GM23338 (cell line): ENCODE measurements at regions not wholly inside any gene's neighbourhood (a gene's known extent, or its start where the extent isn't known, plus 50 kb on each side); places are given as distances from the start of the nearest gene placed in this dataset.

Source experiments
- ATAC-seq: fragments of 200-7000 bp; cut with Tn5 transposase; 3 replicates; pipeline ENCODE4 v1.9.1; 2020
- DNase-seq: peaks from one replicate; pipeline ENCODE4 v3.0.0-alpha.2; 2015; ENCODE audit warnings: low spot score
- H2AFZ ChIP-seq: fragments of 200-600 bp; sonication (generic); 2 replicates; pipeline ENCODE4 v1.8.0; 2016; ENCODE audit warnings: antibody characterized with exemption, mild to moderate bottlenecking, moderate library complexity
- H3F3A ChIP-seq: fragments of 200-600 bp; sonication (generic); replicated peaks from 2 replicates; pipeline ENCODE4 v1.8.0; 2017; ENCODE audit warnings: antibody characterized with exemption, mixed run types, low read depth
- H3K27ac ChIP-seq: fragments of 200-600 bp; sonication (generic); 2 replicates; pipeline ENCODE4 v1.6.1; 2016; ENCODE audit warnings: low read depth
- H3K27me3 ChIP-seq: fragments of 200-600 bp; sonication (generic); 2 replicates; pipeline ENCODE4 v1.8.0; 2016; ENCODE audit warnings: mild to moderate bottlenecking, mixed run types, moderate library complexity; ENCODE audit not compliant: insufficient read depth
- H3K36me3 ChIP-seq: fragments of 200-600 bp; sonication (generic); 2 replicates; pipeline ENCODE4 v1.8.0; 2016; ENCODE audit warnings: mild to moderate bottlenecking; ENCODE audit not compliant: insufficient read depth
- H3K4me1 ChIP-seq: fragments of 200-600 bp; sonication (generic); 2 replicates; pipeline ENCODE4 v1.8.0; 2016; ENCODE audit warnings: mild to moderate bottlenecking, moderate library complexity; ENCODE audit not compliant: insufficient read depth
- H3K4me2 ChIP-seq: fragments of 200-600 bp; sonication (generic); 2 replicates; pipeline ENCODE4 v1.7.1; 2017; ENCODE audit warnings: mixed run types
- H3K4me3 ChIP-seq: fragments of 200-600 bp; sonication (generic); 2 replicates; pipeline ENCODE4 v1.6.1; 2016; ENCODE audit warnings: mixed run types
- H3K79me2 ChIP-seq: fragments of 200-600 bp; sonication (generic); replicated peaks from 2 replicates; pipeline ENCODE4 v1.8.0; 2017; ENCODE audit warnings: mild to moderate bottlenecking; ENCODE audit not compliant: insufficient read depth
- H3K9me2 ChIP-seq: fragments of 200-600 bp; sonication (generic); 2 replicates; pipeline ENCODE4 v1.8.0; 2017; ENCODE audit not compliant: insufficient read depth
- H4K20me1 ChIP-seq: fragments of 200-600 bp; sonication (generic); replicated peaks from 2 replicates; pipeline ENCODE4 v1.8.0; 2017; ENCODE audit warnings: mild to moderate bottlenecking; ENCODE audit not compliant: insufficient read depth
- H3K27ac Mint-ChIP-seq: 2 replicates; pipeline ENCODE4 v1.8.0; 2020; ENCODE audit warnings: inconsistent platforms, mild to moderate bottlenecking, moderate library complexity, mixed read lengths
- H3K27me3 Mint-ChIP-seq: 3 replicates; pipeline ENCODE4 v1.8.0; 2022; ENCODE audit warnings: low read depth, mild to moderate bottlenecking, moderate library complexity, mixed read lengths, inconsistent platforms; ENCODE audit not compliant: insufficient read depth, poor library complexity
- H3K36me3 Mint-ChIP-seq: 3 replicates; pipeline ENCODE4 v1.8.0; 2021; ENCODE audit warnings: low read depth, mild to moderate bottlenecking, inconsistent platforms, moderate library complexity, mixed read lengths
- H3K4me1 Mint-ChIP-seq: 3 replicates; pipeline ENCODE4 v1.8.0; 2020; ENCODE audit warnings: mild to moderate bottlenecking, inconsistent platforms, mixed read lengths
- H3K4me3 Mint-ChIP-seq: 3 replicates; pipeline ENCODE4 v1.8.0; 2021; ENCODE audit warnings: moderate library complexity, mild to moderate bottlenecking, inconsistent platforms, mixed read lengths
- H3K9me3 Mint-ChIP-seq: 3 replicates; pipeline ENCODE4 v1.8.0; 2020; ENCODE audit warnings: moderate library complexity, mild to moderate bottlenecking, inconsistent platforms, mixed read lengths
- CREB1 ChIP-seq: fragments of 250-450 bp; sonication (Bioruptor Pico); IDR thresholded peaks from 2 replicates; pipeline ENCODE4 v1.5.0; 2020; ENCODE audit warnings: low read depth, mild to moderate bottlenecking, moderate library complexity
- CTCF ChIP-seq, 2 experiments: fragments of 200-600 bp in 1 of 2; sonication (generic) in 1 of 2; conservative IDR thresholded peaks; 2 replicates each; pipeline versions ENCODE4 v1.5.1 to v1.6.1; 2016 to 2017; ENCODE audit warnings: antibody characterized with exemption in 2 of 2, low read depth in 2 of 2, mild to moderate bottlenecking in 2 of 2, moderate library complexity in 1 of 2
- ETS1 ChIP-seq: IDR thresholded peaks from 2 replicates; pipeline ENCODE4 v1.6.1; 2016; ENCODE audit warnings: antibody characterized with exemption
- EZH2 ChIP-seq: fragments of 200-600 bp; sonication (generic); IDR thresholded peaks from one replicate; pipeline ENCODE4 v1.8.0; 2017; ENCODE audit warnings: antibody characterized with exemption, mild to moderate bottlenecking, low read depth; ENCODE audit not compliant: unreplicated experiment
- EZH2phosphoT487 ChIP-seq: fragments of 200-600 bp; sonication (generic); IDR thresholded peaks from one replicate; pipeline ENCODE4 v1.8.1; 2018; ENCODE audit warnings: antibody characterized with exemption; ENCODE audit not compliant: unreplicated experiment
- JUNB ChIP-seq: IDR thresholded peaks from one replicate; pipeline ENCODE4 v1.6.1; 2016; ENCODE audit warnings: antibody characterized with exemption; ENCODE audit not compliant: unreplicated experiment
- NANOG ChIP-seq: IDR thresholded peaks from 2 replicates; pipeline ENCODE4 v1.6.1; 2016; ENCODE audit warnings: antibody characterized with exemption, borderline replicate concordance
- POLR2AphosphoS5 ChIP-seq: IDR thresholded peaks from 2 replicates; pipeline ENCODE4 v1.6.1; 2016; ENCODE audit warnings: antibody characterized with exemption, low read depth
- STAT1 ChIP-seq: IDR thresholded peaks from one replicate; pipeline ENCODE4 v1.6.1; 2016; ENCODE audit warnings: antibody characterized with exemption; ENCODE audit not compliant: unreplicated experiment
- ZNF114 ChIP-seq: fragments of 250-450 bp; sonication (Bioruptor Pico); IDR thresholded peaks from 2 replicates; pipeline ENCODE4 v1.5.0; 2020; ENCODE audit warnings: mild to moderate bottlenecking, moderate library complexity
- ZNF331 ChIP-seq: fragments of 250-450 bp; sonication (Bioruptor Pico); IDR thresholded peaks from 2 replicates; pipeline ENCODE4 v1.5.0; 2020; ENCODE audit warnings: low read depth, mild to moderate bottlenecking, moderate library complexity
- ZNF462 ChIP-seq: fragments of 250-450 bp; sonication (Bioruptor Pico); IDR thresholded peaks from 2 replicates; pipeline ENCODE4 v1.5.0; 2020; ENCODE audit warnings: mild to moderate bottlenecking, moderate library complexity
- TF ChIP-seq, protein P1 (sequence below): IDR thresholded peaks from one replicate; pipeline ENCODE4 v1.6.1; 2018; ENCODE audit warnings: antibody characterized with exemption; ENCODE audit not compliant: unreplicated experiment

- Histone ChIP-seq H3K79me2 (no peaks in the 10 kb centered on the region), H3K9me2 (peaks cover 13% of the 10 kb centered on the region; the same call in 1 of the 2 replicates), H3K4me2 (no peak overlapping the region), H4K20me1 (no peaks in the 10 kb centered on the region), H3K4me1 (peaks cover 11% of the 10 kb centered on the region), H3K4me3 (no peak overlapping the region), H3F3A (no peaks in the 10 kb centered on the region), H3K27me3 (no peaks in the 10 kb centered on the region), H3K36me3 (peaks cover 8% of the 10 kb centered on the region; the same call in 1 of the 2 replicates), H3K27ac (no peak overlapping the region), H2AFZ (0 out of 2 replicates have a peak overlapping the region, but pooled peaks have one; percentile 32)
- peaks cover 12% of the 10 kb centered on the region for H3K36me3 Mint-ChIP-seq
- TF ChIP-seq EZH2 (no peak), JUNB (no peak), EZH2phosphoT487 (no peak), ZNF114 (CRISPR knock-in tag) (no peak), CTCF (conservative IDR thresholded peaks at IDR 0.05; ENCODE audit: low read depth in 2 of 2) (no peak), POLR2AphosphoS5 (no peak), ZNF462 (CRISPR knock-in tag) (no peak), CREB1 (CRISPR knock-in tag) (no peak), NANOG (no peak), ZNF331 (CRISPR knock-in tag) (no peak), ETS1 (no peak), STAT1 (no peak)
- TF ChIP-seq, protein P1, sequence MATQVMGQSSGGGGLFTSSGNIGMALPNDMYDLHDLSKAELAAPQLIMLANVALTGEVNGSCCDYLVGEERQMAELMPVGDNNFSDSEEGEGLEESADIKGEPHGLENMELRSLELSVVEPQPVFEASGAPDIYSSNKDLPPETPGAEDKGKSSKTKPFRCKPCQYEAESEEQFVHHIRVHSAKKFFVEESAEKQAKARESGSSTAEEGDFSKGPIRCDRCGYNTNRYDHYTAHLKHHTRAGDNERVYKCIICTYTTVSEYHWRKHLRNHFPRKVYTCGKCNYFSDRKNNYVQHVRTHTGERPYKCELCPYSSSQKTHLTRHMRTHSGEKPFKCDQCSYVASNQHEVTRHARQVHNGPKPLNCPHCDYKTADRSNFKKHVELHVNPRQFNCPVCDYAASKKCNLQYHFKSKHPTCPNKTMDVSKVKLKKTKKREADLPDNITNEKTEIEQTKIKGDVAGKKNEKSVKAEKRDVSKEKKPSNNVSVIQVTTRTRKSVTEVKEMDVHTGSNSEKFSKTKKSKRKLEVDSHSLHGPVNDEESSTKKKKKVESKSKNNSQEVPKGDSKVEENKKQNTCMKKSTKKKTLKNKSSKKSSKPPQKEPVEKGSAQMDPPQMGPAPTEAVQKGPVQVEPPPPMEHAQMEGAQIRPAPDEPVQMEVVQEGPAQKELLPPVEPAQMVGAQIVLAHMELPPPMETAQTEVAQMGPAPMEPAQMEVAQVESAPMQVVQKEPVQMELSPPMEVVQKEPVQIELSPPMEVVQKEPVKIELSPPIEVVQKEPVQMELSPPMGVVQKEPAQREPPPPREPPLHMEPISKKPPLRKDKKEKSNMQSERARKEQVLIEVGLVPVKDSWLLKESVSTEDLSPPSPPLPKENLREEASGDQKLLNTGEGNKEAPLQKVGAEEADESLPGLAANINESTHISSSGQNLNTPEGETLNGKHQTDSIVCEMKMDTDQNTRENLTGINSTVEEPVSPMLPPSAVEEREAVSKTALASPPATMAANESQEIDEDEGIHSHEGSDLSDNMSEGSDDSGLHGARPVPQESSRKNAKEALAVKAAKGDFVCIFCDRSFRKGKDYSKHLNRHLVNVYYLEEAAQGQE: no peak
- ATAC-seq (no peak), DNase-seq (no peak)
- H3K4me3 Mint-ChIP-seq: no peak overlapping the region
- H3K9me3 Mint-ChIP-seq: peaks cover 21% of the 10 kb centered on the region
- H3K27ac Mint-ChIP-seq: no peak overlapping the region
- peaks cover 17% of the 10 kb centered on the region for H3K4me1 Mint-ChIP-seq
- H3K27me3 Mint-ChIP-seq: peaks cover 2% of the 10 kb centered on the region
These were observed 130.5 kb upstream of the TTC29 start for GRCh38 chr4:147076179-147076578.
